ENCODE measurements at regions not wholly inside any gene's neighbourhood (a gene's known extent, or its start where the extent isn't known, plus 50 kb on each side); places are given as distances from the start of the nearest gene placed in this dataset.

GRCh38 chr1:239049571-239049970, 336.8 kb upstream of the CHRM3 start:
- TF ChIP-seq, protein P1, sequence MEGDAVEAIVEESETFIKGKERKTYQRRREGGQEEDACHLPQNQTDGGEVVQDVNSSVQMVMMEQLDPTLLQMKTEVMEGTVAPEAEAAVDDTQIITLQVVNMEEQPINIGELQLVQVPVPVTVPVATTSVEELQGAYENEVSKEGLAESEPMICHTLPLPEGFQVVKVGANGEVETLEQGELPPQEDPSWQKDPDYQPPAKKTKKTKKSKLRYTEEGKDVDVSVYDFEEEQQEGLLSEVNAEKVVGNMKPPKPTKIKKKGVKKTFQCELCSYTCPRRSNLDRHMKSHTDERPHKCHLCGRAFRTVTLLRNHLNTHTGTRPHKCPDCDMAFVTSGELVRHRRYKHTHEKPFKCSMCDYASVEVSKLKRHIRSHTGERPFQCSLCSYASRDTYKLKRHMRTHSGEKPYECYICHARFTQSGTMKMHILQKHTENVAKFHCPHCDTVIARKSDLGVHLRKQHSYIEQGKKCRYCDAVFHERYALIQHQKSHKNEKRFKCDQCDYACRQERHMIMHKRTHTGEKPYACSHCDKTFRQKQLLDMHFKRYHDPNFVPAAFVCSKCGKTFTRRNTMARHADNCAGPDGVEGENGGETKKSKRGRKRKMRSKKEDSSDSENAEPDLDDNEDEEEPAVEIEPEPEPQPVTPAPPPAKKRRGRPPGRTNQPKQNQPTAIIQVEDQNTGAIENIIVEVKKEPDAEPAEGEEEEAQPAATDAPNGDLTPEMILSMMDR (IDR thresholded peaks at IDR 0.05): no peak
- TF ChIP-seq POLR2A (IDR thresholded peaks at IDR 0.05) (no peak), POLR2AphosphoS5 (IDR thresholded peaks at IDR 0.05; ENCODE audit: insufficient read depth in 1 of 2, low read depth in 1 of 2) (no peak)

Data from vagina (tissue), 2 donors.